ENCODE measurements at regions not wholly inside any gene's neighbourhood (a gene's known extent, or its start where the extent isn't known, plus 50 kb on each side); places are given as distances from the start of the nearest gene placed in this dataset.
"Not testable (repeated sequence)": the region's sequence is repeated elsewhere in the genome, so short reads cannot be mapped to it uniquely, and the experiment has no call there.

DNA sequence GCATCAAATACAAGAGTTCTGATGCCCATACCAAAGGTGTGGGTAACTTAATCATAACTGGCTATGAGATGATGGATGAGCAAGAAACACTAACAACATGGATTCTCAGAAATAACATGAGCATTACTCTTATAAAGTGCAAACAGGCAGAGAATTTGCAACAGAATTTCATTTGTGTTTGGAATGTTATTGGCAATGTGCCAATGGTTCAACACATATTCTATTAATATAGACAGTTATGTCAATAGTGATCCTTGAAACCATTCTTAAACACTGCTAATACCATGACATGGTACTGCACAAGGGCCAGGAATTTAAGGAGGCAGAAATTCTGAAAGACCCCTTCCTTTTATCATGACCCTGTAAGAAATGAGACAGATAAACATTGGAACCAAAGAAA lies 217.1 kb upstream of the WSB1 start:
- DNase-seq (ENCODE audit: low spot score), result no peak
- Mint-ChIP-seq H3K9me3 (peaks cover 5% of the 10 kb centered on the region), H3K4me1 (ENCODE audit: low read depth) (no peaks in the 10 kb centered on the region), H3K27me3 (ENCODE audit: insufficient read depth) (no peaks in the 10 kb centered on the region), H3K27ac (no peak overlapping the region), H3K36me3 (ENCODE audit: low read depth) (no peaks in the 10 kb centered on the region), H3K4me3 (no peak overlapping the region)
- intact Hi-C loops (cut with micrococcal nuclease), result no loop called here

DNA sequence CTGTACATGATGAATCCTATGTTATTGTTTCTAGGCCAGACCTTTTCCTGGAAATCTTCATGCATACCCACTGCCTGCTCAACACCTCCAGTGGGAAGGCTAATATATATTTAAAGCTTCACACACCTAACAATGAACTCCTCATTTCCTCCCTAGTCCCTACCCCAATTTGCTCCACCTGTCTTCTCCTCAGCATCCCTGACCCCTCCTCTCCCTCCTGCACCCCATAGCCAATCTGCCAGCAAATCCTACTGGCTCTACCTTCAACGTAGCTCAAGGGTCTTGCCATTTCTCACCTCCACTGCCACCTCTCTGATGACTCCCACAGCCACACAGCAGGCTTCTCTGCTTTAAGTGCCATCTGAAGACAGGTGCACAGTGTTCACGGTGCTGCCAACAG lies 215.6 kb upstream of the WSB1 start:
- H3K9me3 Mint-ChIP-seq, result peaks cover 5% of the 10 kb centered on the region
- no peaks in the 10 kb centered on the region for H3K36me3 Mint-ChIP-seq (ENCODE audit: low read depth)
- no peaks in the 10 kb centered on the region for H3K4me1 Mint-ChIP-seq (ENCODE audit: low read depth)
- intact Hi-C loops (cut with micrococcal nuclease), result no loop called here
- no peaks in the 10 kb centered on the region for H3K27me3 Mint-ChIP-seq (ENCODE audit: insufficient read depth)
- H3K27ac Mint-ChIP-seq, result no peak overlapping the region
- DNase-seq (ENCODE audit: low spot score), result no peak
- no peak overlapping the region for H3K4me3 Mint-ChIP-seq

DNA sequence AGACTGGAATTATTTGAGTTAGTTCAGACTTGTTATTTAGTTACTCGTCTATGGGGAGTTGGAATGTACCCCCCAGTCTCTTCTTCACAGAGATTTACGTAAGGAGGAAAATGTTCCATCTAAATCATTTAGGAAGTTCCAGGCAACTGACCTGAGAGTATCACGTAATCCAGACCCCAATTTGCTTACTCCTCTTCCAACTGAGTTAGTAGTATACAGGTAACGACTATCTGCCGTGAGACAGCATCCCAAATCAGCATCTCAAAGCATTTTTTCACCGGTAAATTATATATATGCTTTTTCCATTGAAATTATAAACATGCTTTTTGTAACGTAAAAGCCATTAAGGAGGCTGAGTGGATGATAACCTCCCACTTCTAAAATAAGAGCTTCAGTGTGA lies 214.3 kb upstream of the WSB1 start:
- Mint-ChIP-seq H3K36me3 (ENCODE audit: low read depth) (no peaks in the 10 kb centered on the region), H3K27ac (no peak overlapping the region), H3K4me1 (ENCODE audit: low read depth) (no peaks in the 10 kb centered on the region), H3K4me3 (no peak overlapping the region), H3K9me3 (peaks cover 5% of the 10 kb centered on the region), H3K27me3 (ENCODE audit: insufficient read depth) (no peaks in the 10 kb centered on the region)
- DNase-seq (ENCODE audit: low spot score), result no peak
- intact Hi-C loops (cut with micrococcal nuclease), result no loop called here

DNA sequence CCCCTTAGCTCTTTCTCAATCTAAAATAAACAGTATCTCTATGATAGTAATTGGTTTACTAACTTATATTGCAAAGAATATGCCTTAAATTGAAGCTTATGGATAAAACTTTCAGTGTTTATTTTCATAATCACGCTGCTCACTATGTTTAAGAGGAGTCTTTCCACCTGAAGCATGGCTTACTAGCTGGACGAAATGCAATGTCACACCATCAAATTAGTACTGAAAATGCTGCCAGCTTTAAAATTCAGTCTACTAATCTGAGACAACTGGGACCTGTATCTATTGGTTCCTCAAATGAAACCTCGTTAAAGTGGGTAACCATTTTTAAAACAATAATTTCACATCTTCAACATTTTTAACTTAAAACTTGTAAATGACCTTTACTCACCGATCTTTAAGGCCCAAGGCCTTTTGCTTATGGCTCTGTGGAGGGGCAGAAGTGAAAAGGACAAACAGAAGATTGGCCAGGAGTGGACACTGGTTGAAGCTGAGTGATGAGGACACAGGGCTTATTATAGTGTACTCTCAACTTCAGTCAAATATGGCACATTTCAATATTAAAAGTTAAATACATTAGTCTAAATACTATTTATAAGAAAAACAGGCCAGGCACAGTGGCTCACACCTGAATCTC lies 212.8 kb upstream of the WSB1 start:
- no peak for DNase-seq (ENCODE audit: low spot score)
- Mint-ChIP-seq H3K36me3 (ENCODE audit: low read depth) (no peaks in the 10 kb centered on the region), H3K4me1 (ENCODE audit: low read depth) (no peaks in the 10 kb centered on the region), H3K9me3 (peaks cover 1% of the 10 kb centered on the region), H3K27me3 (ENCODE audit: insufficient read depth) (no peaks in the 10 kb centered on the region), H3K27ac (no peak overlapping the region), H3K4me3 (no peak overlapping the region)
- intact Hi-C loops (cut with micrococcal nuclease), result no loop called here

DNA sequence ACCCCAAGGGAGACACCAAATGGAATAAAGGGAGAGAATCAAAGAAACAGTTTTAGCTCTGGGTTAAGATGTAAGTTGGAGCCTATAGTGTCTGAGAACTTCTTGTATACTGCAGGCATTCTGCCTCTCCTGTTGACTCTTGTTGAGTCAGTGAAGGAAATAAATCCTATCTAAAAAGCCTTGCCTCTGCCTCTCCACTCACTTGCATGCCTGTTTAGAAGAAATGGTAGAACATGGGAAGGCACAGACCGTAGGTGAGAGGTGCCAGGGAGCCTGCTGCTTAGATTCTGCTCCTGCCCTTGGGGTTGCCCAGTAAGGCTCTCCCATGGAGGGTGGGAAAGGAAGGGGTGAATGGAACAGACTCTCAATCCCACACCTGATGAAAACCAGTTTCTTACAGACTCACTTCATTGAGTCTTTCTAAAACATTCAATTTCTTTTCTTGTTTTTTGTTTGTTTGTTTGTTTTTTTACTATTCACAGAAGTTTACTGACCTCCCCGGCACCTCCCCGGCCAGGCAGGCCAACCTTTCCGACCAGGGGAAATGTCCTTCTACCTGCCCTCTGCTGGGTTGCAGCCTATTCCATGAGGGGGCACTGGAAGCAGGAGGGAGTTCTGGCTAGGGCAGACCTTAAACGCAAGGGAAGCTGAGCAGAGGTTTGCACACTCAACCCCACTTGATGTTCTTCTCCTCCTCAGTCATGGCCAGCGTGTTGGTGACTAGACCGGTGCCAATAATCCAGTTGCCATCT lies 211.7 kb upstream of the WSB1 start:
- Mint-ChIP-seq H3K36me3 (ENCODE audit: low read depth) (no peaks in the 10 kb centered on the region), H3K27me3 (ENCODE audit: insufficient read depth) (no peaks in the 10 kb centered on the region), H3K4me1 (ENCODE audit: low read depth) (no peaks in the 10 kb centered on the region), H3K27ac (no peak overlapping the region), H3K4me3 (no peak overlapping the region), H3K9me3 (no peaks in the 10 kb centered on the region)
- intact Hi-C loops (cut with micrococcal nuclease), result no loop called here
- no peak for DNase-seq (ENCODE audit: low spot score)

DNA sequence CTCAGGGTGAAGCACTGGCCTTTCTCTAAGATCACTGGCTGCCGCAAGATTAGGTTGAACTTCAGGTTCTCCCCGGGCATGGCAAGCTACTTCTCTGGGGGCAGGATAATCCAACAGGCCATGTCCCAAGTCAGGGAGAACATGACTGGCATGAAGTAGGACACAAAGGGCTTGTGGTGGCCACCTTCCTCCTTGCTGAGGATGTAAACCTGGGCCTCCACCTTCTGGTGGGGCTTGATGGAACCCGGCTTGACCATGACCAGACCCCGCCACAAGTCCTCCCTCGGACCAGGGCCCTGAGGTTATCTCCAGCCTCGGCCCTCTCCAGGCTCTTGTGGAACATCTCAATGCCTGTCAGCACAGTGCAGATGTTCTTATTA lies 211.1 kb upstream of the WSB1 start:
- no peak for DNase-seq (ENCODE audit: low spot score)
- Mint-ChIP-seq H3K4me1 (ENCODE audit: low read depth) (no peaks in the 10 kb centered on the region), H3K9me3 (no peaks in the 10 kb centered on the region), H3K27ac (no peak overlapping the region), H3K27me3 (ENCODE audit: insufficient read depth) (no peaks in the 10 kb centered on the region), H3K4me3 (no peak overlapping the region), H3K36me3 (ENCODE audit: low read depth) (no peaks in the 10 kb centered on the region)
- intact Hi-C loops (cut with micrococcal nuclease), result no loop called here

DNA sequence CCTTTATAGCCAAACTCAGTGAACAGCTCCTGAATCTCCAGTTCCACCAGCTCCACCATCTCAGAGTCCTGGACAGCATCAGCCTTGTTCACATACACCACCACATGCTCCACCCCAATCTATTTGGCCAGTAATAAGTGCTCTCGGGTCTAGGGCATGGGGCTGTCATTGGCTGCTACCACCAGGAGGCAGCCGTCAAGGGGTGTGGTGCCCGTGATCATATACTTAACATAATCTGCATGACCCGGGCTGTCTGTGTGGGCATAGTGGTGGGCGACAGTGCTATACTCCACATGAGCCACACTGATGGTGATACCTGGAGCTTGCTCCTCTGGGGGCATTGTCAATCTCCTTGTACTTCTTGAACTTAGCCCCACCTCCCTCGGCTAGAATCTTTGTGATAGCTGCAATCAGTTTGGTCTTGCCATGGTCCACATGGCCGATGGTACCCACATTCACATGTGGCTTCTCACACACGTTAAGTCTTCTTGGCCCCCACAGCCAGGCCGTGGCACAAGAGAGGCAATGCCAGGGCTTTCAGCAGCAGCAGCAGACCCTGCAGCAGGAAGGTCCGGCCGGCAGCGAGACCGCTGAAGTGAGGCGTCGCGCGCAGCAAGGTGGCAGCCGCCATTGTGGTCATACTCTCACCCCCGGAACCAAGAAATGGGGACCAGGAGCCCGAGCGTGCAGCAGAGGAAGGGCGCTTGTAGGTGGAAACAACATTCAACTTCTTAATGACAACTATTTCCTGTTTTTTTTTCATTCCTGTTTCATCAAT lies 210.3 kb upstream of the WSB1 start:
- H3K27me3 Mint-ChIP-seq (ENCODE audit: insufficient read depth), result no peaks in the 10 kb centered on the region
- H3K9me3 Mint-ChIP-seq, result no peaks in the 10 kb centered on the region
- no peak for DNase-seq (ENCODE audit: low spot score)
- no peaks in the 10 kb centered on the region for H3K4me1 Mint-ChIP-seq (ENCODE audit: low read depth)
- H3K27ac Mint-ChIP-seq, result no peak overlapping the region
- no peak overlapping the region for H3K4me3 Mint-ChIP-seq
- intact Hi-C loops (cut with micrococcal nuclease), result no loop called here
- H3K36me3 Mint-ChIP-seq (ENCODE audit: low read depth), result no peaks in the 10 kb centered on the region

DNA sequence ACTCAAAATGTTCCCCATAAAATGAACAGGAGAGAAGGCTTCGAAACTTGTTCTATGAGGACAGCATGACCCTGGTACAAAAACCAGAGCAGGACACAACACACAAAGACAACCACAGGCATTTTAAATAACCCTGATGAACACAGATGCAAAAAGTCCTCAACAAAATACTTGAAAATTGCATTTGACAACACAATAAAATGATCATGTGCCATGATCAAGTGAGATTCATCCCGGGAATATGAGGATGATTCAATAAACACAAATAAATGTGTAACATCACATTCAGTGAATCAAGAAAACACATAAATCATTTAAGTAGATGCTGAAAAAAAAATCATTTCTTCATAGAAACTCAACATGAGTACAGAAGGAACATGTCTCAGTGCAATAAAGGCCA lies 208.4 kb upstream of the WSB1 start:
- H3K36me3 Mint-ChIP-seq (ENCODE audit: low read depth), result no peaks in the 10 kb centered on the region
- DNase-seq (ENCODE audit: low spot score), result no peak
- no peak overlapping the region for H3K27ac Mint-ChIP-seq
- peaks cover 4% of the 10 kb centered on the region for H3K9me3 Mint-ChIP-seq
- intact Hi-C loops (cut with micrococcal nuclease), result no loop called here
- no peaks in the 10 kb centered on the region for H3K4me1 Mint-ChIP-seq (ENCODE audit: low read depth)
- no peaks in the 10 kb centered on the region for H3K27me3 Mint-ChIP-seq (ENCODE audit: insufficient read depth)
- no peak overlapping the region for H3K4me3 Mint-ChIP-seq

DNA sequence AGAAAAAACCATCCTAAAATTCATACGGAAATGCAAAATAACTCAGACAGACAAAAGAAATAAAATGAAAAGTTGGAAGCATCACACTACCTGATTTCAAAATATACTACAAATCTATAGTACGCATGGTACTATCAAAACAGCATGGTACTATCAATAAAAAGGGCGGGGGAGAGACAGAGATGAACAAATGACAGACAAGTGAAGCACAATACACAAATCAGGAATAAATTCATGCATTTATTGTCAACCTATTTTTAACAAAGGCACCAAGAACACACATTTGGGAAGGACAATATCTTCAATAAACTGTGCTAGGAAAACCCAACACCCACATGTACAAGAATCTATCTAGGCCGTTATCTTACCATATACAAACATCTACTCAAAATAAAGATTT lies 207.4 kb upstream of the WSB1 start:
- Mint-ChIP-seq H3K27ac (no peak overlapping the region), H3K4me3 (no peak overlapping the region), H3K36me3 (ENCODE audit: low read depth) (no peaks in the 10 kb centered on the region), H3K4me1 (ENCODE audit: low read depth) (no peaks in the 10 kb centered on the region), H3K27me3 (ENCODE audit: insufficient read depth) (peaks cover 1% of the 10 kb centered on the region), H3K9me3 (peaks cover 4% of the 10 kb centered on the region)
- intact Hi-C loops (cut with micrococcal nuclease), result no loop called here
- DNase-seq (ENCODE audit: low spot score), result no peak

DNA sequence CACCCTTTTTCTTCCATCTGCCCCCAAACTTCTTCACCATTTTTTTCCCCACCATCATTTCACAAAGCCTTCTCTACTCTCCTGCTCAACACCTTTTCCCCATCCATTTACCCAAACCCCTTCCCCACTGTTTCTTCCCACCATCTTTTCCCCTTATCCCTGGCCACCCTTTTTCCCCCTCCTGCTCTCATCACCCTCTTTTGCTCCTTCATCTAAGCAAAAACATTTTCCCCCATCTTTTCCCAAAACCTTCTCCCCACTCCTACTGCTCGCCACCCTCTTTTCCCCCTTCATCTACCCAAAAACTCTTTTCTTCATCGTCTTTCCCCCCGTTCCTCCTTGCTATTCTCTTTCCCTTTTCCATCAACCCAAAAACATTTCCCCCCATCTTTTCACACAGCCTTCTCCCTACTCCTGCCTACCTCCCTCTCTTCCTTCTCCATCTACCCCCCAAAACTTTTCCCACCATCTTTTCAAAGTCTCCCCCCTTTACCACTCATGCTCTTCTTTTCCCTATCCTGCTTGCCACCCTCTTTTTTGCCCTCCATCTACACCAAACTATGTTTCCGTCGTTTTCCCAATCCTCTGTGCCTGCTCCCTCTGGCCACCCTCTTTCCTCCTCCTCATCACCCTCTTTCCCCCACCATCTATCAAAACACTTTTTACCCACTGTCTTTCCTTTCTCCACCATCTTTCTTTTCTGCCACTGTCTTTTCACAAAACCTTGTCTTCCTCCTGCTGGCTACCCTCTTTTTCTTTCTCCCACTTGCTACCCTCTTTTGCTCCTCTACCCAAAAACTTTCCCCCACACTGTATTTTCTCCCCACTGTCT lies 205.8 kb upstream of the WSB1 start:
- intact Hi-C loops (cut with micrococcal nuclease), result no loop called here
- Mint-ChIP-seq H3K4me1 (ENCODE audit: low read depth) (no peaks in the 10 kb centered on the region), H3K9me3 (peaks cover 4% of the 10 kb centered on the region), H3K36me3 (ENCODE audit: low read depth) (no peaks in the 10 kb centered on the region), H3K27me3 (ENCODE audit: insufficient read depth) (peaks cover 3% of the 10 kb centered on the region), H3K4me3 (no peak overlapping the region), H3K27ac (no peak overlapping the region)
- DNase-seq (ENCODE audit: low spot score), result no peak

DNA sequence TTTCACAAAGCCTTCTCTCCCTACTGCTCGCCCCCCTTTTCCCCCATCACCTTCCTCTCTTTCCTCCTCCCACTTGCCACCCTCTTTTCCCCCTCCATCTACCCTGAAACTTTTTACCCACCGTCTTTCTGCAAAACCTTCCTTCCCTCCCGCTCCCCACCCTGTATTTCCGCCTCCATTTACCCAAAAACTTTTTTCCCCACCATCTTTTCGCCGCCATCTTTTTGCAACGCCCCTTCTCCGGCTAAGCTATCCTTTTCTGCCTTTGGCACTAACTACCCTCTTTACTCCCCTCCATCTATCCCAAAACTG lies 205.2 kb upstream of the WSB1 start:
- no peak for DNase-seq (ENCODE audit: low spot score)
- Mint-ChIP-seq H3K4me1 (ENCODE audit: low read depth) (no peaks in the 10 kb centered on the region), H3K4me3 (no peak overlapping the region), H3K27me3 (ENCODE audit: insufficient read depth) (peaks cover 3% of the 10 kb centered on the region), H3K27ac (no peak overlapping the region), H3K9me3 (peaks cover 4% of the 10 kb centered on the region), H3K36me3 (ENCODE audit: low read depth) (no peaks in the 10 kb centered on the region)
- intact Hi-C loops (cut with micrococcal nuclease), result no loop called here

DNA sequence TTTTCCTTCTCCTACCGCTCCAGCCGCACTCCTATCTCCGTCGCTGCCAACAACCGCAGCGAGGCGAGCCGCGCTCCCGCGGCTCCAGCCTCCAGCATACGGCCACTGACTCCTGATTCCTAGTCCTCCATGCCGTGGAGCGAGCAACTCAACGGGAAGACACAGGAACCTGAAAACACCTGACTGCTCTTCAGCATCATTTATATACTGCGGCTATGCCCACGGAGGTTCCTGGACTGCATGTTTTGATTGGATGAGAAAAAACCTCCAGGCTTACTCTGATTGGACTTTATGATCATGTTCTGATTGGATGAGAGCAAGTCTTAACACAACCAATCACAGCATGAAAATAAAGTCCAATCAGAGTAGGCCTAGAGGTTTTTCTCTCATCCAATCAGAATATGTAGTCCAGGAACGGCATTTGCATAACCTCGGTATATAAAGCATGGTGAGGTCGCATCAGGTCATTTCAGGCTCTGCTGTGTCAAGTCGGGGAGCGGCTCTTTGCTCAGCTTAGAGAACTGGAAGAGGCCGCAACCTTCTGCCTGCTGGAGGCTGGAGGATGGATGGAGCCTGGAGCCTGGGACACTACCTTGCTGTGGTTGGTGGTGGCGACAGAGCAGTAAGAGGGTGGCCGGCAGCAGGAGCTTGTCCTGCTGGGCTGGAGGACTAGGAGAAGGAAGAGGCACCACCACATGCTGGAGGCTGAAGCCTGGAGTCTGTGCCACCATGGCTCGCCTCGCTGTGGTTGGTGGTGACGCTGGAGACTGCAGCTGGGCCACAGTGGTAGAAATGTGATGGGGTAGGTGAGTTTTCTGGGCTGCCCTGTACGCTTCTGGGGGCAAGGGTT lies 204.6 kb upstream of the WSB1 start:
- H3K9me3 Mint-ChIP-seq; intact Hi-C loops (cut with micrococcal nuclease); H3K27me3 Mint-ChIP-seq (ENCODE audit: insufficient read depth); DNase-seq (ENCODE audit: low spot score); H3K4me1 Mint-ChIP-seq (ENCODE audit: low read depth); H3K4me3 Mint-ChIP-seq; H3K27ac Mint-ChIP-seq; H3K36me3 Mint-ChIP-seq (ENCODE audit: low read depth): not testable (repeated sequence)

Measured in activated T-helper 1 cell treated with anti-CD3 and anti-CD28 coated beads, Interleukin-12 subunit alpha, Interleukin-12 subunit beta, Interleukin-2, Interleukin-4 antibody, amounts not matched to agents 30 ng/mL and 10 ng/mL and 1 ng/mL, durations not matched to agents 14 hours and 24 hours and 36 hours (primary cell).